HepG2 (cell line): ENCODE measurements at regions not wholly inside any gene's neighbourhood (a gene's known extent, or its start where the extent isn't known, plus 50 kb on each side); places are given as distances from the start of the nearest gene placed in this dataset.

Experiments
- CEBPG ChIP-seq: IDR thresholded peaks from 2 replicates; pipeline ENCODE4 v1.6.1; 2016
- FOXP4 ChIP-seq: sonication (generic); formaldehyde crosslinking; IDR thresholded peaks from 2 replicates; pipeline ENCODE4 v1.4.0; 2020; ENCODE audit warnings: missing genetic modification reagents
- IKZF1 ChIP-seq: fragments of 450-650 bp; IDR thresholded peaks from 2 replicates; pipeline ENCODE4 v1.7.1; 2016
- KAT8 ChIP-seq: IDR thresholded peaks from 2 replicates; pipeline ENCODE4 v1.6.1; 2016; ENCODE audit warnings: missing genetic modification reagents, missing compliant biosample characterization
- NFYC ChIP-seq: IDR thresholded peaks from 2 replicates; pipeline ENCODE4 v1.6.1; 2016; ENCODE audit warnings: missing genetic modification reagents, missing compliant biosample characterization
- NR2C2 ChIP-seq: sonication (generic); formaldehyde crosslinking; IDR thresholded peaks from 2 replicates; pipeline ENCODE4 v1.4.0; 2020; ENCODE audit warnings: missing genetic modification reagents, mild to moderate bottlenecking, moderate library complexity, borderline replicate concordance
- PATZ1 ChIP-seq: sonication (generic); formaldehyde crosslinking; IDR thresholded peaks from 2 replicates; pipeline ENCODE4 v1.4.0; 2020; ENCODE audit warnings: missing genetic modification reagents
- POLR2AphosphoS5 ChIP-seq: IDR thresholded peaks from 2 replicates; pipeline ENCODE4 v1.6.1; 2012; ENCODE audit warnings: low read depth, low read length
- RAD21 ChIP-seq: fragments of 450-650 bp; formaldehyde crosslinking; IDR thresholded peaks from 2 replicates; pipeline ENCODE4 v1.5.0; 2020; ENCODE audit warnings: mild to moderate bottlenecking
- ZNF12 ChIP-seq: sonication (generic); formaldehyde crosslinking; IDR thresholded peaks from 2 replicates; pipeline ENCODE4 v1.5.0; 2020; ENCODE audit warnings: missing genetic modification reagents
- ZNF282 ChIP-seq: fragments of 450-650 bp; IDR thresholded peaks from 2 replicates; pipeline ENCODE4 v1.6.1; 2018; ENCODE audit not compliant: partially characterized antibody
- ZNF670 ChIP-seq: sonication (generic); formaldehyde crosslinking; IDR thresholded peaks from 2 replicates; pipeline ENCODE4 v1.8.0; 2022; ENCODE audit warnings: mild to moderate bottlenecking, missing genetic modification reagents, borderline replicate concordance
- ZNF784 ChIP-seq: sonication (generic); formaldehyde crosslinking; IDR thresholded peaks from 2 replicates; pipeline ENCODE4 v1.5.1; 2020; ENCODE audit warnings: missing genetic modification reagents, mild to moderate bottlenecking, borderline replicate concordance

- TF ChIP-seq CEBPG (peak; percentile 37; the same call in 1 of the 2 replicates), RAD21 (no peak), FOXP4 (no peak), POLR2AphosphoS5 (no peak), ZNF12 (CRISPR knock-in tag) (no peak), KAT8 (CRISPR knock-in tag) (no peak), NR2C2 (CRISPR knock-in tag) (no peak), IKZF1 (no peak), ZNF670 (CRISPR knock-in tag) (no peak), ZNF784 (no peak), PATZ1 (CRISPR knock-in tag) (no peak), ZNF282 (no peak), NFYC (CRISPR knock-in tag) (no peak)
Measured at GRCh38 chr9:14400658-14400995, 86.7 kb upstream of the NFIB start.
